GM10266 (cell line): ENCODE measurements at regions not wholly inside any gene's neighbourhood (a gene's known extent, or its start where the extent isn't known, plus 50 kb on each side); places are given as distances from the start of the nearest gene placed in this dataset.

Experiments
- DNase-seq: peaks from one replicate; pipeline ENCODE4 v3.0.0; 2012; ENCODE audit errors: extremely low spot score
- TF ChIP-seq, protein P1 (sequence below): IDR thresholded peaks from 2 replicates; pipeline ENCODE4 v1.5.1; 2012; ENCODE audit warnings: mild to moderate bottlenecking, low read depth; ENCODE audit not compliant: control insufficient read depth, insufficient read depth; ENCODE audit errors: missing control alignments

DNA sequence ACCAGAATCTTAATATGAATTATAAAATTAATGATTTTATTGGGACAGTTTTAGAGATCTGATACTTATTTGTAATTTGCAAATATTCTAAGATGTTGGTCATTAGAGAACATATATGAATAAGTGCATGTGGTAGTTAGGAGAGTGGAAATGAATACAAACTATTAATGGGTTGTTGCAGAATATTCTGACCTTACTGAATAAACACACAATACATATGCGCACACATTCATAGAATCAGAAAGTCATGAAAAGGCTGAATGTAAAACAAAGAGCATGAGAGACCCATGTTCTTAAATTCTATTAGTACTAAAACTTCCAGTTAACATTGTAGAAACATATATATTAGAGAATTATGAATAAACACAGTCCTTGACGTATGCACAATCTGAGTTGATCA lies 301.7 kb upstream of the TRAM1L1 start:
- DNase-seq, result no peak
- TF ChIP-seq, protein P1, sequence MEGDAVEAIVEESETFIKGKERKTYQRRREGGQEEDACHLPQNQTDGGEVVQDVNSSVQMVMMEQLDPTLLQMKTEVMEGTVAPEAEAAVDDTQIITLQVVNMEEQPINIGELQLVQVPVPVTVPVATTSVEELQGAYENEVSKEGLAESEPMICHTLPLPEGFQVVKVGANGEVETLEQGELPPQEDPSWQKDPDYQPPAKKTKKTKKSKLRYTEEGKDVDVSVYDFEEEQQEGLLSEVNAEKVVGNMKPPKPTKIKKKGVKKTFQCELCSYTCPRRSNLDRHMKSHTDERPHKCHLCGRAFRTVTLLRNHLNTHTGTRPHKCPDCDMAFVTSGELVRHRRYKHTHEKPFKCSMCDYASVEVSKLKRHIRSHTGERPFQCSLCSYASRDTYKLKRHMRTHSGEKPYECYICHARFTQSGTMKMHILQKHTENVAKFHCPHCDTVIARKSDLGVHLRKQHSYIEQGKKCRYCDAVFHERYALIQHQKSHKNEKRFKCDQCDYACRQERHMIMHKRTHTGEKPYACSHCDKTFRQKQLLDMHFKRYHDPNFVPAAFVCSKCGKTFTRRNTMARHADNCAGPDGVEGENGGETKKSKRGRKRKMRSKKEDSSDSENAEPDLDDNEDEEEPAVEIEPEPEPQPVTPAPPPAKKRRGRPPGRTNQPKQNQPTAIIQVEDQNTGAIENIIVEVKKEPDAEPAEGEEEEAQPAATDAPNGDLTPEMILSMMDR, result no peak

DNA sequence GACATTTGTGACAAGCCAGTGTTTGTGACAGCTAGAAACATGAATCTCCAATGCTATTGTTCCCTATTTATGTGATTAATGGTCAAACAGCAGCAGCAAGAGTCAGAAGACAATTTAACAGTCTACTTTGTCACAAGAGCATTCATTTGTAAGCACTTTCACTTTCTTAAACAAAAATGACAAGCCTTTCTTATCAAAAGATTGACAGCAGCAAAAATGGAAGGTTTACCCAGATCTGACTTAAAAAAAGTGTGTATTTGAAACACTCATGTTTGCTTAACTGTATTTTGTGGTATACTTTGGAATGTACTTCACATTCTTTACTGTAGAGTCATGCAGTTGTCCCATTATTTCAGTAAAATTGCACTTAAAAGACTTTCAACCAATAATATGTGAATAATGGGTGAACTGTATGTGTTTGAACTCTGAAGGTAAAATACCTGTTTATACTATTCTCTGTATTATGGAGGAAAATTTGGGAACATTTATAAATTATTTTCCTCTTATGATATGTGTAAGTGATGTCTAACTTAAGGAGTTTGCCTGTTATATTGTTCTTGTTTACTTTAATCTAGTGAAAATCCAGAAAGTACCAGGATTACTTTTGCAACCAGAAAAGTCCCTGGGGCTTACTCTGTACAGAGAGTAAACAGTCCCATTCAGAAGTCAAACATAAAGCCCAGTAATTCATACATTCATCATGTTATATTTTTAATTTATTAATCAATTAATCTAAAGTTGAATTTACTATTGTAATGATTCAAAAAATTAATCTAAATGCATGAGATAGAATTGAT lies 314.9 kb upstream of the TRAM1L1 start:
- TF ChIP-seq, protein P1, result no peak
- no peak for DNase-seq

DNA sequence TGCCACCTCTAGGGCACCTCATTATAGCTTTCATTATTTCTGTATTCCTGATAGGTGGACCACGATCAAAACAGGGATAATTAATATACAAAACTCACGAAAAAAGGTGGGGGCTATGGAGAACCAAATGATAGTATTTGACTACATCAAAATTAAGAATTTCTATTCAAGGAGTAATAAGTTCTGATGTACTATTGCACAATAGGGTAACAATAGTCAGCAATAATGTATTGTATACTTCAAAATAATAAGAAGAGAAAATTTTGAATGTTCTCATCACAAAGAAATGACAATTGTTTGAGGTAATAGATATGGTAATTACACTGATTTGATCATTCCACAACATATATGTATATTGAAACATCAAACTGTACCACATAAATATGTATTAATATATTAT lies 327.3 kb upstream of the TRAM1L1 start:
- no peak for DNase-seq
- TF ChIP-seq, protein P1, result no peak

DNA sequence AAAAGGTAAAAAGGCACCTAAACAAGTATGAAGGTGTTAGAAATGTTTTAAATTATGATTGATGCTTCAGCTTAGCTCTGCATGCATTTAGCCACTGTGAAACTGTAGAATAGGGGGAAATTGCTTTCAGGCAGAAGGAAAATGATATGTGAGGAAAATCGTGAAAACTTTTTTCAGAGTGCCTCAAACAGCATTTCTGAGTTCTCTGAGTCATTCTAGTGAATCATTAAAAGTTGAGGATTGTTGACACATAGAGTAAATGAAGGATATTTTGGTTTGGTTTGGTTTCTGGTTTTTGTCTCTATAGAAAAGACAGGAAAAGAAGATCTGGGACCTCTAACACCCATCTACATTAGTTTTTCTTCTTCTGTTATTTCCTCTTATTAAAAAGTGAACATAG lies 332.5 kb upstream of the TRAM1L1 start:
- TF ChIP-seq, protein P1, result no peak
- DNase-seq, result no peak

DNA sequence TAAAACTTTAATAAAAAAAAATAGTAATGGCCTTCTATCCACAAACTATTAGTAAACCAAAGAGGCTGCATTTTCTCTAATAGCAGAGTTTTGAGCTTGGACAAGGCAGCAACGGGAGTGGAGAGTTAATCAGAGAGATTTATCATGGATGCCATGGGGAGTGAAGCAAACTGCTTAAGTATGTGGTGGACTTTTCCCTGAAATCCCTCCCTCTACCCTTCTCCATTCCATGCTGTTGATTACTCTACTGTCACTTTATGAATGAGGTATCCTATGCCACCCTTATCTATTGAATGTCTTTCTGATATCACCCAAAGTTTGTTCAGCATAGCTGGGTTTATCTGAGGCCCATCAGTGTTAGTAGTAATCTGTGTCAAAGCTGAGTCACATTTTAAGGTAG lies 335.6 kb upstream of the TRAM1L1 start:
- no peak for DNase-seq
- TF ChIP-seq, protein P1, result no peak

DNA sequence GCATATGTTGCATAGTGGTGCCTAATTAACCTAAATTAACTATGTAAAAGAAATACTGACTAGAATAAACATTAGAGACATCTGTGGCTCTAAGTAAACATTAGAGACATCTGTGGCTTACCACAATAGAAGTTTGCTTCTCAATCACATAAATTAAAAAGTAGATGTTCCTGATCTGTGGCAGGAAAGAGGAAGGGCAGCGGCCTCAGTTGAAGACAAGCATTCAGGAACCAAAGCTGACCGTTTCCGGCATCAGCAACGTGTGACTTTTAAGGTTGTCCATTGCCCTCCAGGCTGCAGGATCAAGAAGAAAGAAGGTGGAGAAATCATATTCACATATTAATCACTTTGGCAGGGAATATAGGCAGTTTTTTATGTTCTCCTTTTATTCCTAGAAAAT lies 336.3 kb upstream of the TRAM1L1 start:
- TF ChIP-seq, protein P1, result no peak
- no peak for DNase-seq

DNA sequence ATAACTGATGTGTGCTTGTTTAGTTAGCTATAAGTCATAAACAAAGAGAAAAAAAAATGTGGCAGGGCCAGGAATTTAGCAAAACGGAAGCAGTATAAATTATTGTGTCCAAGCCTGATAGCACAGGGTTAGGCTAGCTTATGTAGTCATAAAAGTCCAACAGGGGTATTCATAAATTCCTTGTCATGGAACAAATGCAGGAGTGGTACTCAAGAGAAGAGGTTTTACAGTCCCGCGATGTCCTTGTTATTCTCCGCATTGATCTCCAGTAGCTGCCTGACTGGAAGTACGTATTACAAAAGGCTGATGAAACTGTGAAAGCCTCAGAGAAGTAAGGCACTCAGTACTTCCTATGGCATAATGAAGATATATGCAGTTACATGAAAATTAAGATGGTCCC lies 336.9 kb upstream of the TRAM1L1 start:
- TF ChIP-seq, protein P1, result no peak
- DNase-seq, result no peak
